WERI-Rb-1 (cell line): ENCODE measurements at regions not wholly inside any gene's neighbourhood (a gene's known extent, or its start where the extent isn't known, plus 50 kb on each side); places are given as distances from the start of the nearest gene placed in this dataset.

ENCODE experiments used
- DNase-seq: peaks from one replicate; pipeline ENCODE4 v3.0.0-alpha.2; 2020
- H3K27ac ChIP-seq: fragments of 250-450 bp; sonication (Bioruptor Pico); 2 replicates; pipeline ENCODE4 v1.5.1; 2020; ENCODE audit warnings: mild to moderate bottlenecking, moderate library complexity
- H3K27me3 ChIP-seq: fragments of 250-450 bp; sonication (Bioruptor Pico); 2 replicates; pipeline ENCODE4 v1.5.1; 2021; ENCODE audit warnings: mild to moderate bottlenecking, low read depth, moderate library complexity; ENCODE audit not compliant: insufficient read depth, severe bottlenecking
- H3K36me3 ChIP-seq: fragments of 250-450 bp; sonication (Bioruptor Pico); 2 replicates; pipeline ENCODE4 v1.5.1; 2020; ENCODE audit warnings: mild to moderate bottlenecking, moderate library complexity
- H3K4me3 ChIP-seq: 2 replicates; pipeline ENCODE4 v1.5.1; 2011; ENCODE audit warnings: low read depth, mild to moderate bottlenecking, control low read depth, low read length
- H3K9me3 ChIP-seq: fragments of 250-450 bp; sonication (Bioruptor Pico); 2 replicates; pipeline ENCODE4 v1.5.1; 2021; ENCODE audit warnings: mild to moderate bottlenecking, moderate library complexity; ENCODE audit not compliant: severe bottlenecking
- TF ChIP-seq, protein P1 (sequence below): IDR thresholded peaks from 2 replicates; pipeline ENCODE4 v1.5.1; 2011; ENCODE audit warnings: low read depth, mild to moderate bottlenecking, control low read depth, inconsistent platforms, low read length

- H3K27me3 ChIP-seq, result no peaks in the 10 kb centered on the region
- H3K27ac ChIP-seq, result no peak overlapping the region
- TF ChIP-seq, protein P1, sequence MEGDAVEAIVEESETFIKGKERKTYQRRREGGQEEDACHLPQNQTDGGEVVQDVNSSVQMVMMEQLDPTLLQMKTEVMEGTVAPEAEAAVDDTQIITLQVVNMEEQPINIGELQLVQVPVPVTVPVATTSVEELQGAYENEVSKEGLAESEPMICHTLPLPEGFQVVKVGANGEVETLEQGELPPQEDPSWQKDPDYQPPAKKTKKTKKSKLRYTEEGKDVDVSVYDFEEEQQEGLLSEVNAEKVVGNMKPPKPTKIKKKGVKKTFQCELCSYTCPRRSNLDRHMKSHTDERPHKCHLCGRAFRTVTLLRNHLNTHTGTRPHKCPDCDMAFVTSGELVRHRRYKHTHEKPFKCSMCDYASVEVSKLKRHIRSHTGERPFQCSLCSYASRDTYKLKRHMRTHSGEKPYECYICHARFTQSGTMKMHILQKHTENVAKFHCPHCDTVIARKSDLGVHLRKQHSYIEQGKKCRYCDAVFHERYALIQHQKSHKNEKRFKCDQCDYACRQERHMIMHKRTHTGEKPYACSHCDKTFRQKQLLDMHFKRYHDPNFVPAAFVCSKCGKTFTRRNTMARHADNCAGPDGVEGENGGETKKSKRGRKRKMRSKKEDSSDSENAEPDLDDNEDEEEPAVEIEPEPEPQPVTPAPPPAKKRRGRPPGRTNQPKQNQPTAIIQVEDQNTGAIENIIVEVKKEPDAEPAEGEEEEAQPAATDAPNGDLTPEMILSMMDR, result no peak
- H3K36me3 ChIP-seq, result no peaks in the 10 kb centered on the region
- DNase-seq, result no peak
- H3K4me3 ChIP-seq, result no peak overlapping the region
- no peaks in the 10 kb centered on the region for H3K9me3 ChIP-seq
These were observed 192.5 kb downstream of the CDH7 start for GRCh38 chr18:65943268-65943667.

DNA sequence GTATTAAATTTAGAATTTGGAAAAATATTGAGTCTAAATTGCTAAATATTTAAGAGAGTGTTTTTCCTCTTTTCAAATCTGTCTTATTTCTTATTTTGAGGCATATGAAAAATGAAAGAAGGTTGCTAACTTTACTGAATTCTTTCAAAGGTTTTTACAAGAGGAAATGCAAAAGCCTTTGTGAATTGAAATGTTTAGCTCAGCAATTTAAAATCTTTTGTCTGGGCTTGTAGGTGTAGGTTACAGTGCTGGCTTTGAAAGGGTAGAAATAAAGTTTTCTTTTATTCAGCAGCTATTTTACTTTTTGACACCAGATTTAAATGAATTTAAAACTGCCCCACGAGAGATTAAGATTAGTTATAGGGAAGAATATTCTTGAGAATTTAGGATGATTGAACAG, 192.0 kb downstream of the CDH7 start:
- Histone ChIP-seq H3K27ac (no peak overlapping the region), H3K9me3 (no peaks in the 10 kb centered on the region), H3K4me3 (no peak overlapping the region), H3K36me3 (no peaks in the 10 kb centered on the region), H3K27me3 (no peaks in the 10 kb centered on the region)
- TF ChIP-seq, protein P1, result no peak
- DNase-seq, result no peak

DNA sequence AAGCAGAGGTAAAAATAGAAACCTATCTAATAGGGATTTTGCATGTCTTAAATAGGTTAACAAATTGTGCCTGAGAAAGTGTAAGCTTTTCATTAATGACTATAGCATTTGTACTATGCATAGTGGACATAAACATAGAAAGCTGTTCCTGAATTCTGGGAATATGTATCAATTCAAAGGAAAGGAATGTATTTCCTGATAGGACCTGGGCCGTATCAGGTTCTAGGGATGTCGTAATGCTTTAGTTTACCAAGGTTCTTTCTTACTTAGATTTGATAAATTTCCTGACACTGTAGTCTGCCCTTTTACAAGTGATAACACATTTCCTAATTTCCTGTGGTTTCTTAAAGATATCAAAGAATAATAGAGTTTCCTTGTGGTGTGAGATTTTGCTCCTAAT, 191.3 kb downstream of the CDH7 start:
- Histone ChIP-seq H3K36me3 (no peaks in the 10 kb centered on the region), H3K9me3 (no peaks in the 10 kb centered on the region), H3K27me3 (no peaks in the 10 kb centered on the region), H3K27ac (no peak overlapping the region), H3K4me3 (no peak overlapping the region)
- TF ChIP-seq, protein P1, result no peak
- no peak for DNase-seq

- Histone ChIP-seq H3K27me3 (no peaks in the 10 kb centered on the region), H3K4me3 (no peak overlapping the region), H3K36me3 (no peaks in the 10 kb centered on the region), H3K9me3 (no peaks in the 10 kb centered on the region), H3K27ac (no peak overlapping the region)
- TF ChIP-seq, protein P1, result no peak
- no peak for DNase-seq
These were observed 190.7 kb downstream of the CDH7 start for GRCh38 chr18:65941482-65941881.
